ENCODE measurements at regions not wholly inside any gene's neighbourhood (a gene's known extent, or its start where the extent isn't known, plus 50 kb on each side); places are given as distances from the start of the nearest gene placed in this dataset.
"Not testable (repeated sequence)": the region's sequence is repeated elsewhere in the genome, so short reads cannot be mapped to it uniquely, and the experiment has no call there.

- ATAC-seq = no peak
Measured at GRCh38 chr4:81314196-81314896, 99.3 kb upstream of the PRKG2 start.

- ATAC-seq = no peak
Measured at GRCh38 chr4:81307991-81308390, 93.0 kb upstream of the PRKG2 start.

DNA sequence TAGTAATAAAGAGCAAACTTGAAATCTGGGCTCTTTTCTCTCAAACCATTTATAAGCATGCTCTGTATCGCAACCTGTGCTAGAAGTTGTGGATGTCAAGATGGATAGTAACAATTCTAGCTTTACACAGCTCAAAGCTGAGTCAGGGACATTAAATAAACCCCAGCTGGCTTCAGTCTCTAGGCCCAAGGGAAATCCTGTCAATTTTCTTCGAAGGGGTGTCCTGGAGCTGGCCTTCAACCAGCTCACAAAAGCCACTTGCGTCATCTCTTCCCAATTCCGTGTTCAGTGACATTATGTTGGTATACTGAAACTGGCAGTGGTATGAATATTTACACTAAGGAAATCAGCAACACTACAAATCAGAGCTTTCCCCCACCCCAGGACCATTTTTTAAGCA, 89.8 kb upstream of the PRKG2 start:
- no peak for ATAC-seq

GRCh38 chr4:81300352-81300751, 85.3 kb upstream of the PRKG2 start:
- not testable (repeated sequence) for ATAC-seq

- no peak for ATAC-seq
Measured at GRCh38 chr4:81290813-81291212, 75.8 kb upstream of the PRKG2 start.

DNA sequence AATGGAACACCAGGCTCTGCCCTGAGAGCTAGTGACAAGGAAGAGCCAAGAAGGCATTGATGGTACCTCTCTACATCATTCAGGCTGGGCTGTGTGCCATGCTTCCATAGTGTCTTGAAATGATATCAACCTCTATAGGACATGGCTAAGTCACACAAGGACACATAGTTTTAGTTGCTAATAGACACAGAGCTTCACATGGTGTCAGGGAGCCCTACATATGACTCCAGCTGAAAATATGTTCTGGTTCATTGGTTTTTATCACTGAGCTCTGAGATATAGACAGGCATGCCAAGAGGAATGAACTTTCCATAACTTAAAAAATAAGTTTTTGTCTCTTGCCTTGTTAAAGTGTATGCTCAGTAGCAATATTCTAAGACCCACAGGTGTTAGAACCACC, 72.1 kb upstream of the PRKG2 start:
- ATAC-seq = no peak

DNA sequence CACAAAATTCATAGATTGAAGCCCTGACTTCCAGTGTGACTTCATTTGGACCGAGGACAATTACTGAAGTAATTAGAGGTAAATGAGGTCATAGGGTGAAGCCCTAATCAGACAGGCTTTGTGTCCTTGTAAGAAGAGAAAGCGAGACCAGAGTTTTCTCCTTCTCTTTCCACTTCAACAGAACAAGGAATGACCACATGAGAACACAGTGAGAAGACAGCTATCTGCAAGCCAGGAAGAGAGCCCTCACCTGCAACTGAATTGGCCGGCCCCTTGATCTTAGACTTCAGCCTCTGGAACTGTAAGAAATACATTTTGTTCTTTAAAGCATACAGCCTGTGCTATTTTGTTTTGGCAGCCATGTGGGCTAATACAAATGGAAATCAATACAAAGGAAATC, 67.1 kb upstream of the PRKG2 start:
- no peak for ATAC-seq

- no peak for ATAC-seq
Measured at GRCh38 chr4:81274460-81274859, 59.4 kb upstream of the PRKG2 start.

- ATAC-seq = no peak
Measured at GRCh38 chr4:81272671-81273070, 57.6 kb upstream of the PRKG2 start.

All from activated CD4-positive, CD25-positive, alpha-beta regulatory T cell treated with anti-CD3 and anti-CD28 coated beads, Interleukin-2, amount 50 U/mL, for 24 hours (primary cell).